A549 (cell line): ENCODE measurements at regions not wholly inside any gene's neighbourhood (a gene's known extent, or its start where the extent isn't known, plus 50 kb on each side); places are given as distances from the start of the nearest gene placed in this dataset.

Experiments
- BHLHE40 ChIP-seq: IDR thresholded peaks from 2 replicates; pipeline ENCODE4 v1.6.1; 2012; ENCODE audit warnings: low read depth, low read length, inconsistent platforms
- CTCF ChIP-seq: fragments of >200 bp; sonication (Bioruptor Twin); formaldehyde crosslinking; IDR thresholded peaks from 3 replicates; pipeline ENCODE4 v1.5.1; 2016
- EP300 ChIP-seq, 2 experiments: fragments of >200 bp; sonication (Bioruptor Twin); formaldehyde crosslinking; IDR thresholded peaks; 2 replicates in 1 of 2; 3 replicates in 1 of 2; pipeline ENCODE4 v1.6.1; 2016 to 2017
- MAFK ChIP-seq: fragments of 450-650 bp; IDR thresholded peaks from 2 replicates; pipeline ENCODE4 v1.6.1; 2014; ENCODE audit not compliant: partially characterized antibody
- POLR2A ChIP-seq: IDR thresholded peaks from 2 replicates; pipeline ENCODE4 v1.6.1; 2012; ENCODE audit warnings: mild to moderate bottlenecking, low read length

- TF ChIP-seq CTCF = no peak
- TF ChIP-seq EP300 (IDR thresholded peaks at IDR 0.05) = no peak
- TF ChIP-seq MAFK = no peak
- no peak for TF ChIP-seq POLR2A
- TF ChIP-seq BHLHE40 = no peak
Measured at GRCh38 chr3:192040282-192041043, 579.5 kb downstream of the PYDC2 start.
